Pancreas (tissue), 10 donors: ENCODE measurements at regions not wholly inside any gene's neighbourhood (a gene's known extent, or its start where the extent isn't known, plus 50 kb on each side); places are given as distances from the start of the nearest gene placed in this dataset.

Experiments used
- ATAC-seq, 4 donors: fragments of 200-7000 bp; cut with Tn5 transposase; one replicate each; pipeline versions ENCODE4 v1.8.0 to v1.9.1; 2020; ENCODE audit warnings: mild to moderate bottlenecking in 4 of 4, moderate library complexity in 4 of 4
- DNase-seq, 6 donors: peaks; one replicate each; pipeline ENCODE4 v3.0.0-alpha.2; 2020
- FAIRE-seq: peaks from 2 replicates; lab custom pipeline; 2012; peaks lifted over from hg19 to GRCh38; lab: Jason Lieb, UNC
- H3K27ac ChIP-seq, 4 donors: fragments of 200-600 bp; sonication (generic); 1 replicate in 3 of 4; 2 replicates in 1 of 4; pipeline versions ENCODE4 v1.5.0 to v1.8.0; 2020
- H3K27me3 ChIP-seq, 4 donors: fragments of 200-600 bp; one replicate each; pipeline ENCODE4 v1.8.0; 2021
- H3K36me3 ChIP-seq, 3 donors: fragments of 200-600 bp; sonication (generic) in 1 of 3; one replicate each; pipeline versions ENCODE4 v1.5.0 to v1.8.0; 2020 to 2021
- H3K4me1 ChIP-seq, 3 donors: fragments of 200-600 bp; one replicate each; pipeline ENCODE4 v1.8.0; 2021
- H3K4me3 ChIP-seq, 4 donors: fragments of 200-600 bp; sonication (generic) in 2 of 4; one replicate each; pipeline versions ENCODE4 v1.5.0 to v1.8.0; 2020 to 2021
- H3K9me3 ChIP-seq, 4 donors: fragments of 200-600 bp; one replicate each; pipeline ENCODE4 v1.8.0; 2021
- WGBS, 2 donors: extraction: QIAGEN DNeasy Blood & Tissue Kit; methylation state at CpG; one replicate each; pipeline ENCODE4 v1.1.7; 2013; 5-methylcytosine and 5-hydroxymethylcytosine counted together
- intact Hi-C, 3 donors: fragments of 100-400 bp; cut with DNase I; formaldehyde crosslinking; loops; one replicate each; pipeline versions ENCODE4 v1.11.1 to v1.14.2; 2022
- TF ChIP-seq, protein P1 (sequence below), 4 donors: fragments of 200-600 bp; sonication (generic) in 3 of 4; IDR thresholded peaks; one replicate each; pipeline versions ENCODE4 v1.5.0 to v1.8.0; 2021; ENCODE audit warnings: antibody characterized with exemption in 4 of 4
- donor health status: healthy with polysubstance abuse.
- donor health status: DM: no; HTN: no; CAD: no; lungs with moderate emphysema.
- donor health status: DM: no; HTN: no; CAD: no.
- donor health status: control.
- donor health status: control.
- donor health status: Bipolar disorder and iron deficiency.
- donor health status: DM: yes; HTN: yes; CAD: no.
- donor health status: DM: no; HTN: no; CAD: no.
- donor health status: DM: no; HTN: no; CAD: no.
- donor health status: DM: yes; HTN: yes; CAD: no.

- H3K9me3 ChIP-seq, result no peaks in the 10 kb centered on the region
- ATAC-seq, result no peak
- DNase-seq, result no peak
- no peak overlapping the region for H3K4me3 ChIP-seq
- no peaks in the 10 kb centered on the region for H3K27me3 ChIP-seq
- no peaks in the 10 kb centered on the region for H3K36me3 ChIP-seq
- no peak for FAIRE-seq
- no peaks in the 10 kb centered on the region for H3K4me1 ChIP-seq
- 66 to 83% methylated on average over 3 of the region's 3 CpGs for WGBS, 2 donors
- intact Hi-C loops, result no loop called here
- TF ChIP-seq, protein P1, sequence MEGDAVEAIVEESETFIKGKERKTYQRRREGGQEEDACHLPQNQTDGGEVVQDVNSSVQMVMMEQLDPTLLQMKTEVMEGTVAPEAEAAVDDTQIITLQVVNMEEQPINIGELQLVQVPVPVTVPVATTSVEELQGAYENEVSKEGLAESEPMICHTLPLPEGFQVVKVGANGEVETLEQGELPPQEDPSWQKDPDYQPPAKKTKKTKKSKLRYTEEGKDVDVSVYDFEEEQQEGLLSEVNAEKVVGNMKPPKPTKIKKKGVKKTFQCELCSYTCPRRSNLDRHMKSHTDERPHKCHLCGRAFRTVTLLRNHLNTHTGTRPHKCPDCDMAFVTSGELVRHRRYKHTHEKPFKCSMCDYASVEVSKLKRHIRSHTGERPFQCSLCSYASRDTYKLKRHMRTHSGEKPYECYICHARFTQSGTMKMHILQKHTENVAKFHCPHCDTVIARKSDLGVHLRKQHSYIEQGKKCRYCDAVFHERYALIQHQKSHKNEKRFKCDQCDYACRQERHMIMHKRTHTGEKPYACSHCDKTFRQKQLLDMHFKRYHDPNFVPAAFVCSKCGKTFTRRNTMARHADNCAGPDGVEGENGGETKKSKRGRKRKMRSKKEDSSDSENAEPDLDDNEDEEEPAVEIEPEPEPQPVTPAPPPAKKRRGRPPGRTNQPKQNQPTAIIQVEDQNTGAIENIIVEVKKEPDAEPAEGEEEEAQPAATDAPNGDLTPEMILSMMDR (IDR thresholded peaks at IDR 0.05), result no peak
- no peak overlapping the region for H3K27ac ChIP-seq
These were observed 446.3 kb downstream of the TRAM1L1 start for GRCh38 chr4:116639070-116639577.

DNA sequence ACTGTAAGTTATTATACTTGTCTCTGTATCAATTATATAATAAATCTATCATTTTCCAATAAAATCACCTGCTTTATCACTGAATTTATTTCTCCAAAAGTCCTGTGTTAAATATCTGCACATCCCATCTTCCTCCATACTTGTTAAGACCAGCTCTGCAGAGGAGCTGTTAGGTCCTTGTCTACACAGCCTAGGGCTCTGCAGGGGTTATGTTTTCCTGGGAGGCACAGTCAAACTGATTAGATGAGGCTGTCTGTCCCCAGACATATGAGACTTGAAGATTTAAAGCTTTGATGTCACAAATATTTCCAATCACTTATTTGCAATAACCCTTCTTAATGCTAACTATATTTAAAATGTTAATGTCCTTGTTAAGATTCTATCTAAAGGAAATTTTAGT lies 446.8 kb downstream of the TRAM1L1 start:
- intact Hi-C loops, result no loop called here
- Histone ChIP-seq H3K27me3 (no peaks in the 10 kb centered on the region), H3K27ac (no peak overlapping the region), H3K36me3 (no peaks in the 10 kb centered on the region), H3K4me3 (no peak overlapping the region), H3K9me3 (no peaks in the 10 kb centered on the region), H3K4me1 (no peaks in the 10 kb centered on the region)
- ATAC-seq, result no peak
- no peak for DNase-seq
- FAIRE-seq, result no peak
- TF ChIP-seq, protein P1 (IDR thresholded peaks at IDR 0.05), result no peak

DNA sequence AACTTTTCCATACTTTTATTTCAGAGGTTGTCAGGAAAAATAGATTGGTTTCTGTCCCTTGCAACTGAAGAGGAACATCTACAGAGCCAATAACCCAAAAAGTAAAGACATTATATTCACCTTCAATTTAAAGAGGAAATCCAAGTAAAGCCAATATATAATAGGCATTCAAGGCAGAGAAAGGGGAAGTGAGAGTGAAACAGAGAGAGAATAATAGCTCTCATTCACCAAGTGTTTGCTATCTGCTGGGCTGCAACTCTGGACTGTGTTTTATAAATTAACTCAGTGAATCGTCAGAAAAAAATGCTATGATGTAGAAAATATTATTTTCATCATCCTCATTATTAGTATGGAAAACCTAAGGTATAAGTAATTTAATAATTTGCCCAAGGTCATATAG lies 448.5 kb downstream of the TRAM1L1 start:
- WGBS, 2 donors, result 5 to 19% methylated on average over 1 of the region's 1 CpG
- intact Hi-C loops, result no loop called here
- no peak overlapping the region for H3K4me3 ChIP-seq
- no peaks in the 10 kb centered on the region for H3K9me3 ChIP-seq
- no peaks in the 10 kb centered on the region for H3K36me3 ChIP-seq
- DNase-seq (no peak), FAIRE-seq (no peak), ATAC-seq (no peak)
- no peaks in the 10 kb centered on the region for H3K27me3 ChIP-seq
- TF ChIP-seq, protein P1 (IDR thresholded peaks at IDR 0.05), result no peak
- no peaks in the 10 kb centered on the region for H3K4me1 ChIP-seq
- no peak overlapping the region for H3K27ac ChIP-seq

- Histone ChIP-seq H3K4me1 (no peaks in the 10 kb centered on the region), H3K27ac (no peak overlapping the region), H3K9me3 (no peaks in the 10 kb centered on the region), H3K4me3 (no peak overlapping the region), H3K36me3 (no peaks in the 10 kb centered on the region), H3K27me3 (no peaks in the 10 kb centered on the region)
- intact Hi-C loops, result no loop called here
- ATAC-seq (no peak), DNase-seq (no peak), FAIRE-seq (no peak)
- TF ChIP-seq, protein P1 (IDR thresholded peaks at IDR 0.05), result no peak
These were observed 453.1 kb downstream of the TRAM1L1 start for GRCh38 chr4:116632269-116632668.

DNA sequence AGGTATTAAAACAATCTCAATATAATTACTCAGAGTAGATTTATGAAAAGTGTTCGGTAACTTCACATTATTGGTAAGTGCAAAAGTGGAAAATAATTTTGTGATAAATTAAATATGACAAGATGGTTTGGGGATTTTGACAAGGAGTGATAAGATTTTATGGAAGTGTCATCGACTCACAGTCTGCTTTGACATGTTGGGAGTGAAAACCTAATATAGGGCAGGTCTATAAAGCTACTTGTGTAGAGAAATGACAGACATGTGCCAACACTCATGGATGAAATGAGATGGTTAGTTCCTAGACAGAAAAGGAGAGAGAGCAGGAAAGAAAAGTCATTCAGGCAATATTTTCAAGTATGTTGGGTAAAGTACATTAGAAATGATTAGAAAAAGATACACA lies 456.8 kb downstream of the TRAM1L1 start:
- intact Hi-C loops, result no loop called here
- FAIRE-seq (no peak), ATAC-seq (no peak), DNase-seq (no peak)
- TF ChIP-seq, protein P1 (IDR thresholded peaks at IDR 0.05), result no peak
- 75 to 80% methylated on average over 2 of the region's 2 CpGs for WGBS, 2 donors
- H3K27me3 ChIP-seq, result no peaks in the 10 kb centered on the region
- H3K27ac ChIP-seq, result no peak overlapping the region
- H3K4me1 ChIP-seq, result no peaks in the 10 kb centered on the region
- no peak overlapping the region for H3K4me3 ChIP-seq
- H3K36me3 ChIP-seq, result no peaks in the 10 kb centered on the region
- no peaks in the 10 kb centered on the region for H3K9me3 ChIP-seq
